ENCODE measurements at regions not wholly inside any gene's neighbourhood (a gene's known extent, or its start where the extent isn't known, plus 50 kb on each side); places are given as distances from the start of the nearest gene placed in this dataset.
"Not testable (repeated sequence)": the region's sequence is repeated elsewhere in the genome, so short reads cannot be mapped to it uniquely, and the experiment has no call there.

DNA sequence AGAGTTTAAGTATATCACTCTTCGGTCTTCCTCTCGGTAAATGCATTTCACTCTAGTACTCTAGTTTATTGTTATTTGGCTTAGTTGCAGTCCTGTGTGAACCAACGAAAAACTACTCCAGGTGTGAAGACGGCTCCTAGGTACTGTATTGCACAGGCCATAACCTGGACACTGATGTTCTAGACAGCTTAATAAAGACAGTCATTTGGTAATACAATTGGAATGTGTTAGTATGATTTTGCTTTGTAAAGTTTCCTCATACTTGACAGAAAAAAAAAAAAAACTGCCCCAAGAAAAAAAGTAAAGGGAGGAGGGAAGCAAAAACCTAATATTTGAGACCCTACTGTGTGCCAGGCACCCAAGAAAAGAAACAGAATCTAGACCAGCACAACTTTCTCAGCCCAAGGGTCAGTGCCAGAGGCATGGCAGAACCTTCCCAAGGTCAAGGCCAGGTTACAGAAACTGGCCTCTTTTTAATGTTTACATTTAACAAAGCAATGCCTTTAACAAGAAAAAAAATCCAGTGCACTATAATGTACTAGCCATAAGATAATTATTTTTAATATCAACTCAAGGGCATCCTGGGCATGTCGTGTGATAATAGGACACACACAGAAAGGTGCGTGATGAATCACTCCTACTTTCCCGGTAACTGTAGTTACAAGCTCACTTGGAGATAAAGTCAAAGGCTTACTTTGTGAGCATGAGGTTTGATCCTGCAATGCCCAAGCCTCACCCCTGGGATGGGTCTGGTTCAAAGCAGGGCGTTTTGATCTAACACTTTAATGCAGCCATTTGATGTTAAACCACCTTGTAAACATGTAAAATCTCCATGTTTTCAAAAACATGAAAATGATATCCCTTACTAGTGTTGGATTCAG is 110.6 kb downstream of the BMP4 start:
- H3K4me1 ChIP-seq (ENCODE audit: insufficient read depth, low read length): no peaks in the 10 kb centered on the region
- H3K9me3 ChIP-seq (ENCODE audit: low read depth, low read length): no peaks in the 10 kb centered on the region
- no peak overlapping the region for H3K4me3 ChIP-seq (ENCODE audit: low read length)
- H3K27me3 ChIP-seq (ENCODE audit: insufficient read depth, low read length): no peaks in the 10 kb centered on the region

DNA sequence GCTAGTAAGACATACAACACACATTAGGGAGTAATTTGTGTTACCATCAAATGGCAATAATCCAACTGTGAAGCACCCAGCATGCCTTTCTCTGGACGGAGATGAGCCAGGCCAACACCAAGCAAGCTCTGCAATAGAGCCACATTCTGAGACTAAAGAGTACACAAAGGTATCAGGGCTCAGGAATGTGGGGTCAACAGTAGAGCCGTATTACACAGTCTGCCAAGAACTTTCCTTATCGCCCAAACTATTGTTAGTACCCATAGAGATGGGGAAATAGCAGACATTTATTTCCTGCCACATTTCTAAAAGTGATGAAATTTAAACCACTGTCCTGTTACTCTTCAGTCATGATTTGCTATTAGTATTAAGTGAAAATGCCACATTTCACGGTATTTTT is 113.7 kb downstream of the BMP4 start:
- no peaks in the 10 kb centered on the region for H3K9me3 ChIP-seq (ENCODE audit: low read depth, low read length)
- H3K4me1 ChIP-seq (ENCODE audit: insufficient read depth, low read length): no peaks in the 10 kb centered on the region
- no peaks in the 10 kb centered on the region for H3K27me3 ChIP-seq (ENCODE audit: insufficient read depth, low read length)
- no peak overlapping the region for H3K4me3 ChIP-seq (ENCODE audit: low read length)

DNA sequence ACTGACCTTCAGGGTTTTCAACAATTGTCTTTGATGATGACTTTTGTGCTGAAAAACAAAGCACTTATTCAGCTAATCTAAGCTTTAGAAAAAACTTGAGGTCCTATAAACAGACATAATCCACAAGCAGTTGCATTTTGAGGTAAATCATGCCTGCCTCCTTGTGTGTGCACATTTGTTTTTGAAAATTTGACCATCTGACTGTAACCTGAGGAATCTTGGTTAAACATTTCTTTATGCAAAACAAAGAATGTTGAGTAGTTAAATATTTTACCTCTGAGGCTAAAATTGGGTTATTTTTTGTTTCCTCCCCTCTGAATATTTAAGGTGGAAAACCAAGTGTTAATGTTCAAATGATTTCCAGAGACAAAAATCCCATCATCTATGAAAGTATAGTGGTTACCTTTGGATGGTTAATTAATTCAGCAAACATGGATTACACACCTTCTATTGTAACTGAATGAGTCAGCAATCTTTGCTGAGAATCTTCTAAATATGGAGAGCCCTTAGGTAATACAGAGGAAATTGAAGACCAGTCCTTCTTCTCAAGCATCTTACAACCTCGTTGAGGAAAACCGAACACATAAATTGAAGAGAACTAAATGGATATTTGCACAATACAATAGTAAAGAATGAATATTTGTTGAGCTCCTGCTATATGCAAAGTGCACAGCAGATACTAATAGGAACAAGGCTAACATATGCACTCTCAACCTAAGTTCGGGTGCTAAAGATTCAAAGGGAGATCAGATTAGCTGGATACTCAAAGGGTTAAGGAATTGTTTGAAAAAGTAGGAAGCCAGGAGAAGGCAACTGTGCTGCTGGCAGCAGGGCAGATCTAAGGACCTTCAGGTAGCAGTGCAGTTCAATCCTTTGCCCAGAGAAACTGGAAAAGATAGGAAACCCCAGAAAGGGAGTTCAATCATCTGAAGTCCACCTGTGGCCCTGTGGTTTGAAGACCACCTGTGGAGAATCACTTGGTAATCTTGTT is 115.2 kb downstream of the BMP4 start:
- H3K9me3 ChIP-seq (ENCODE audit: low read depth, low read length): no peaks in the 10 kb centered on the region
- H3K4me3 ChIP-seq (ENCODE audit: low read length): no peak overlapping the region
- no peaks in the 10 kb centered on the region for H3K4me1 ChIP-seq (ENCODE audit: insufficient read depth, low read length)
- no peaks in the 10 kb centered on the region for H3K27me3 ChIP-seq (ENCODE audit: insufficient read depth, low read length)

DNA sequence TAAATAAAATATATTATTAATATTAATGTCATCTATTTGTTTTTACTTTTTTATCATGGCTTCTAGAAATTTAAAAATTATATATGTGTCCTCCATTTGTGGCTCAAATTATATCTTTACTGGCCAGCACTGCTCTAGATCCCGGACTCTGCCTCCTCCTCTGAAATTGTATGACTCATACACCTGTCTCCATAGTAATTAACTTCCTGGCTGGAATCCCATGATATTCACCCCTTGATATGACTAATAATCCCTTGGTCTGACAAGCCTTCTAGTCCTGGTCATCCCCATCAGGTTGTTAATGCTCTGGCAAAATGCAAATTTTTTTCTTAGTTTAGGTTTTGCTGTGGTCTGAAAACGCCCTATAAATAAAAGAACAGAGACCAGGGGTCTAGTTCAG is 116.2 kb downstream of the BMP4 start:
- no peaks in the 10 kb centered on the region for H3K27me3 ChIP-seq (ENCODE audit: insufficient read depth, low read length)
- H3K9me3 ChIP-seq (ENCODE audit: low read depth, low read length): no peaks in the 10 kb centered on the region
- no peaks in the 10 kb centered on the region for H3K4me1 ChIP-seq (ENCODE audit: insufficient read depth, low read length)
- H3K4me3 ChIP-seq (ENCODE audit: low read length): no peak overlapping the region

DNA sequence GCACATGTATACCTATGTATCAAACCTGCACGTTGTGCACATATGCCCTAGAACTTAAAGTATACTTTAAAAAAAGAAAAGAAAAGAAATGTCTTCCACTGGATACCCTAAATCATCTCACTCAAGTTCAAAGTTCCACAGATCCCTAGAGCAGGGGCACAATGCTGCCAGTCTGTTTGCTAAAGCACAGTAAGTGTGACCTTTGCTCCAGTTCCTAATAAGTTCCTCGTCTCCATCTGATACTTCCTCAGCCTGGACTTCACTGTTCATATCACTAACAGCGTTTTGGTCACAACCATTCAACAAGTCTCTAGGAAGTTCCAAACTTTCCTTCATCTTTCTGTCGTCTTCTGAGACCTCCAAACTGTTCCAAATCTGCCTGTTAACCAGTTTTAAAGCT is 118.3 kb downstream of the BMP4 start:
- no peaks in the 10 kb centered on the region for H3K4me1 ChIP-seq (ENCODE audit: insufficient read depth, low read length)

DNA sequence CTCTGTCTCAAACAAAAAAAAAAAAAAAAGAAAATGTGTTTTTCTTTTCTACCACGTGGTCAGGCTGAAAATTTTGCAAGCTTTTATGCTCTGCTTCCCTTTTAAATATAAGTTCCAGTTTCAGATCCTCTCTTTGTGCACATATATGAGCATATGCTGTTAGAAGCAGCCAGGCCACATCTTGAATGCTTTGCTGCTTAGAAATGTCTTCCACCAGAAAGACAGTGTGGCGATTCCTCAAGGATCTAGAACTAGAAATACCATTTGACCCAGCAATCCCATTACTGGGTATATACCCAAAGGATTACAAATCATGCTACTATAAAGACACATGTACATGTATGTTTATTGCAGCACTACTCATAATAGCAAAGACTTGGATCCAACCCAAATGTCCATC is 119.0 kb downstream of the BMP4 start:
- H3K4me1 ChIP-seq (ENCODE audit: insufficient read depth, low read length): not testable (repeated sequence)

More for the DNA sequence above, 118.3 kb downstream of the BMP4 start:
- H3K9me3 ChIP-seq (ENCODE audit: low read depth, low read length): no peaks in the 10 kb centered on the region
- no peak overlapping the region for H3K4me3 ChIP-seq (ENCODE audit: low read length)
- no peaks in the 10 kb centered on the region for H3K27me3 ChIP-seq (ENCODE audit: insufficient read depth, low read length)

DNA sequence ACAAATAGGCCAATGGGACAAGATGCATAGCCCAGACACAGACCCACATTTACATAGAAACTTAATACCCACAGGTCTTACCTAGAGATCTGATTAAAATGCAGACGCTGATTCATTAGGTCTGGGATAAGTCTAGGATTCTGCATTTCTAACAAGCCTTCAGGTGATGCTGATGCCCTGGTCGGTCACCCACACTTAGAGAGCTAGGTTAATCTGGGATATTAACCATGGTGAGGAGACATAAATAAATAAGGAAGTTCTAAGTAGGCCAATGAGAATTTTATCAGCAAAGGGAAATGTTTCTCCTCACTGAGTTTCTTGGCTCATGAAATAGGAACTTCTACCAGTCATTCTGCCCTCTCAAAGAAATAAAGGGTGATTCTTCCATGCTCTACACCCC is 120.1 kb downstream of the BMP4 start:
- Histone ChIP-seq H3K4me1 (ENCODE audit: insufficient read depth, low read length) (no peaks in the 10 kb centered on the region), H3K4me3 (ENCODE audit: low read length) (no peak overlapping the region), H3K9me3 (ENCODE audit: low read depth, low read length) (no peaks in the 10 kb centered on the region), H3K27me3 (ENCODE audit: insufficient read depth, low read length) (no peaks in the 10 kb centered on the region)

More for the DNA sequence above, 119.0 kb downstream of the BMP4 start:
- H3K4me3 ChIP-seq (ENCODE audit: low read length); H3K9me3 ChIP-seq (ENCODE audit: low read depth, low read length); H3K27me3 ChIP-seq (ENCODE audit: insufficient read depth, low read length): not testable (repeated sequence)

DNA sequence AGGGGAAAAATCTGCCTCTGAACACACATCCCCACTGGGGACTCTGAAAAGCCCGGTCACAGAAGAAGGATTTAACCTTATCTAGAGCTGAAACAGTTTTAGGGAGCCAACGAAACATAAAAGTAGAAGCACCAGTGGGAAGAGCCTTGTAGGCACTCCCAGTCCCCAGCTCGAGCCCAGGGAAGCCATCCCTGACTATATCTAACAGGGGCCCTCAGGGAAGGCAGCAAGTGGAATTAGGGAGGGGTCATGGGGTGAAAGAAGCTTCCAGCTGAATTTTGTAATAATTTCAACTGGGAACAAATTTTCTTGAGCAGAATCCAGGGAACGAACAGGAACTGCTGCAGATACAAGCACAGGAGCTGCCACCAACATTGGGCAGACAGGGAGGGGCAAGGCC is 127.8 kb downstream of the BMP4 start:
- Histone ChIP-seq H3K27me3 (ENCODE audit: insufficient read depth, low read length) (no peaks in the 10 kb centered on the region), H3K4me3 (ENCODE audit: low read length) (no peak overlapping the region)

DNA sequence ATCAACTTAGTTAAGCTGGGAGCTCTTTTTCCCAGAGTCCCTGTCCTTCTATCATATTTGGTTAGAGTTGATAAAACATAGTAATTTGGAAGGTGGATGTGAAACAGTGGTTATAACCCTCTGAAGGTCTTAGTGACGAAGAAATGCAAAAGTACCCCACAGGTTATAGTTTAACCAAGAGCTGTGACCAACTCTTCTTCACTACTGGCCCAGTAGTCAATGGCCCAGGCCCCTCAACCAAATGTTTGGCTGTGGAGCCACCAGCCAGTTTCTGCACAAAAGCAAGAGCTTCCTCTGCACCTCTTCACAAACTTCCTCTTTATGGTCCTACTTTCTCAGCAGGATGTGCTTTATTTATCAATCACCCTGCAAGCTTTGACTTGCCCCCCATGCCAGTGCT is 132.6 kb downstream of the BMP4 start:
- Histone ChIP-seq H3K27me3 (ENCODE audit: insufficient read depth, low read length) (no peaks in the 10 kb centered on the region), H3K4me1 (ENCODE audit: insufficient read depth, low read length) (no peaks in the 10 kb centered on the region), H3K4me3 (ENCODE audit: low read length) (no peak overlapping the region), H3K9me3 (ENCODE audit: low read depth, low read length) (no peaks in the 10 kb centered on the region)

More for the DNA sequence above, 127.8 kb downstream of the BMP4 start:
- H3K9me3 ChIP-seq (ENCODE audit: low read depth, low read length): no peaks in the 10 kb centered on the region
- H3K4me1 ChIP-seq (ENCODE audit: insufficient read depth, low read length): no peaks in the 10 kb centered on the region

DNA sequence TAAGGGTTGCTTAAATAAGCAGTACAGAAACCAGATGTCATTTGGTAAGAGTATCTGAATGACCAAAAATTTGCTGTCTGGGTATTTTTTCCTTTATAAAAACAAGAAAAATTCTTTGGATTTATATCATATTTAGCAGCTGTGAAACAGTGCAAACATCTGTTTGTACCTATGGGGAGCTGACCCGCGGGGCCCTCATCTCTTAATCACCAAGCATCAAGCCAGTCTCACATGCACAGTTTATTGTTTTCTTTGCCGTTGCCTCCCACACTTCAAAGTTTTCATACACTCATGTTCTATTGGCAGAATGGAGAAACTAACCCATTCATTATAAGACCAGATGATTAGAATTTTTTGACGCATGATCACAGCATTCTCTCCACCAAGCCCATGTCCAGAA is 142.2 kb downstream of the BMP4 start:
- Histone ChIP-seq H3K4me3 (ENCODE audit: low read length) (no peak overlapping the region), H3K9me3 (ENCODE audit: low read depth, low read length) (no peaks in the 10 kb centered on the region), H3K4me1 (ENCODE audit: insufficient read depth, low read length) (no peaks in the 10 kb centered on the region), H3K27me3 (ENCODE audit: insufficient read depth, low read length) (no peaks in the 10 kb centered on the region)

DNA sequence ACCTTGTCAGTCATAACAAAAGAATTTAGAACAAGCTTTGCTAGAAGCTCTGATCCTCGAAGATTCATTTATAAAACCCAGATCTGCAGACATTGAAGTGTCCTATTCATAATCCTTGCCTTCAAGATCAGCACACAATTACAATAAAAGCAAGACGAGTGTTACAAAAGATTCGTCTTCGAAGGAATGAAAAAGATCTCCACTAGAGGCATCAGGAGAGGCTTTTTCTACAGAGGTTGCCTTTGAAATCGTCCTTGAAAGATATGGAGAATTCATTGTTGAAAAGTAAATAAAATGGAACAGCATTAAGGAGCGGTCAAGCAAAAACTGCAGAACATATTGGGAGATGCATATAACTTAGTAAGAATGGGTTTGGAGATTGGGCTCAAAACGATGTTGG is 146.4 kb downstream of the BMP4 start:
- Histone ChIP-seq H3K9me3 (ENCODE audit: low read depth, low read length) (no peaks in the 10 kb centered on the region), H3K27me3 (ENCODE audit: insufficient read depth, low read length) (no peaks in the 10 kb centered on the region), H3K4me3 (ENCODE audit: low read length) (no peak overlapping the region), H3K4me1 (ENCODE audit: insufficient read depth, low read length) (no peaks in the 10 kb centered on the region)

DNA sequence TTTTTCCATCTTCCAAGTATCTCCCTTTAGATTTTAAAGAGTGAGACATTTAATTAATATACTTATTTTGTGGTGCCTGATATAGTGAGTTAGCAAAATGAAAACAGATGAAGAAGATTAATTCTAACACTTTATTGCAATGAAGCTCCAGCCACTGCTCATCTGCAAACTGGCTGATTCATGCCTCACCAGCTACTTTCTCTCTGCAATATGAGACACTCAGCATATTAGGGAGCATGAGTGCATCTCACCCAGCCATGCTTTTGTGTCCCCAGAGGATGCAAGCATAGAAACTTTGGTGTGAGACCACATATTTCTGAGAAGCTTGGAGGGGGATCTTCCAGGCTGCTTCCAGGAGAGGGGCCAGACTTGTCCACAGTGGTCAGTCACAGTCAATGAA is 148.6 kb downstream of the BMP4 start:
- Histone ChIP-seq H3K4me1 (ENCODE audit: insufficient read depth, low read length) (no peaks in the 10 kb centered on the region), H3K9me3 (ENCODE audit: low read depth, low read length) (no peaks in the 10 kb centered on the region), H3K27me3 (ENCODE audit: insufficient read depth, low read length) (no peaks in the 10 kb centered on the region), H3K4me3 (ENCODE audit: low read length) (no peak overlapping the region)

DNA sequence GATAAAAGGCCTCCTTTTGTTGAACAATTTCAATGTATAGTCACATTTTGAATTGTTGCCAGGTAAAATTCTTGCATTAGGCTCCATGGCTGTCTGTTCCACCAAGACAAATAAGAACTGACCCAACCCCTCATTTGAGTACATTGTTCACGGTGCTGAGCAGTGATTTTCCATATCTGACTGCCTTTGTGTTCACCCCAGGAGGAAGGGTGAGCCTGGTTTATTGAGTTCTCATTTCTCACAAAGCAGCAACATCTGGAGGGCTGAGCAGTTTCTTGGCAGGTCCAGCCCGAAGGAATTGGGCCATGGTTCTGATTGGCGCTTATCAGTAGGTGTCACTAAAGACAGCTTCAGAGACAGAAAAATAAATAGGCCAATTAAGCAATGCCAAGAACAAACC is 149.1 kb downstream of the BMP4 start:
- Histone ChIP-seq H3K4me3 (ENCODE audit: low read length) (no peak overlapping the region), H3K4me1 (ENCODE audit: insufficient read depth, low read length) (no peaks in the 10 kb centered on the region), H3K9me3 (ENCODE audit: low read depth, low read length) (no peaks in the 10 kb centered on the region), H3K27me3 (ENCODE audit: insufficient read depth, low read length) (no peaks in the 10 kb centered on the region)

DNA sequence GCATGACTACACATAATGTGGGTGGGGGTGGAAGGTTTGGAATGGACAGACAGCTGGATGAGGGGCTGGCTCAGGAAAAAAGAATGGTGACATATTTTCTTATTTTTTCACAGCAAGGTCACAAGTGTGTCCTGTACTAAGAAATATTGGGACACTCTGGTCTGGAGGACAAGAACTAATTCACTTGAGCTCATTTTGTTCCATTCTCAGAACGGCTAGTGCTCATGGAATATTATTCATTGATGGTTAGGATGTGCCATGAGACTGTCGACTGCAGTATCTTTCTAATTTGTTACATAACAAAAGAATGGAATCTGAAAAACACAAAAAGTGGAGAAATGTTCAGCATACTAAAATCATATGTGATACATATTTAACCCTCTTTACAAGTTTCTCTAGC is 149.5 kb downstream of the BMP4 start:
- no peaks in the 10 kb centered on the region for H3K27me3 ChIP-seq (ENCODE audit: insufficient read depth, low read length)
- H3K4me3 ChIP-seq (ENCODE audit: low read length): no peak overlapping the region
- H3K9me3 ChIP-seq (ENCODE audit: low read depth, low read length): no peaks in the 10 kb centered on the region
- no peaks in the 10 kb centered on the region for H3K4me1 ChIP-seq (ENCODE audit: insufficient read depth, low read length)

DNA sequence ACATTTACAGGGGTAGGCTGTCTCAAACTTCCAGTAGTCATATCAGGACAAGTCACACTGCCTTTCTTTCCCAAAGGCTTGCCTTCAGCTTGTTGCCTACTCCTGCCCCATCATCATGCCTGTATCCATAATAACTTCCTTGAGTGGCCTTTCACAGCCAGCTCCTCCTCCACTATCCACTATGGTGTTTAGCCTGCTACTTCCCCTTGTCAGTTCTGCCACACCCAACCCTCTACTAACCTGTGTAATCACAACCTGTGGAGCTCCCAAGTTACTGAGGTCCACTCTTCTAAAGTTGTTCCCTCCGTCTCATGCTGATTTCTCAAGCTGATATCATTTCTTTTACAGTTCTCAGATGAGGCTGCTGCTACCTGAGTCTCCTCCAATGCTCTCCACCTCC is 159.9 kb downstream of the BMP4 start:
- Histone ChIP-seq H3K9me3 (ENCODE audit: low read depth, low read length) (no peaks in the 10 kb centered on the region), H3K4me1 (ENCODE audit: insufficient read depth, low read length) (no peaks in the 10 kb centered on the region), H3K4me3 (ENCODE audit: low read length) (no peak overlapping the region), H3K27me3 (ENCODE audit: insufficient read depth, low read length) (no peaks in the 10 kb centered on the region)

Data from mononuclear cell (primary cell).